HG03571 (cell line): ENCODE measurements at regions not wholly inside any gene's neighbourhood (a gene's known extent, or its start where the extent isn't known, plus 50 kb on each side); places are given as distances from the start of the nearest gene placed in this dataset.
"Not testable (repeated sequence)": the region's sequence is repeated elsewhere in the genome, so short reads cannot be mapped to it uniquely, and the experiment has no call there.

ENCODE experiments used
- ATAC-seq: cut with Tn5 transposase; IDR thresholded peaks from one replicate; pipeline ENCODE4 v1.9.1; 2021; ENCODE audit not compliant: unreplicated experiment

DNA sequence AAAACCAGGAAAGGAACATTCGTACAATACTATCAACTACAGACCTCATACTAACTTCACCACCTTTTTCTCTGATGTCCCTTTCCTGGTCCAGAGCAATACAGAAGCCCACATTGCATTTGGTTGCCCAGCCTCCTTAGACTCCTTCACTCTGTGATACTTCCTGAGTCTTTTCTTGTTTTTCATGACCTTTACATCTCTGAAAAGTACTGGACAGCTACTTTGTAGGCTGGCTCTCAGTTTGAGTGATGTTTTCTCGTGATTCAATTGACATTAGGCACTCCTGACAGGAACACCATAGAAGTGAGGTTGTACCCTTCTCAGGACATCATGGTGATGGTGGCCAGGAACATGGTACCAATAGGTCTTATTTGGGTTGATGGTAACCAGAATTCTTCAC is 185.9 kb upstream of the SLC39A10 start:
- peak; percentile 40 for ATAC-seq

DNA sequence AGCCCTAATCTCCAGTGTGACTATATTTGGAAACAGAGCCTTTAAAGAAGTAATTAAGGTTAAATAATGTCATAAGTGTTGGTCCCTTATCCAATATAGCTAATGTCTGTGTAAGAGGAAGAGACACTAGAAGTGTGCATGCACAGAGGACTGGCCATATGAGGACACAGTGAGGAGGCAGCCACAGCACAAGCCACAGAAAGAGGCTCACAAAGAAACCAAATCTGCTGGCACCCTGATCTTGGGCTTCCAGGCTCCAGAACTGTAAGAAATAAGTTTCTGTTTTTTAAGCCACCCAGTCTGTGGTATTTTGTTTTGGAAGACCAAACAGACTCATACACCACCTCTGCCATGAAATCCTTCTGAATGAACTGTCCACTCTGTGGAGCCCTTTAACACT is 186.4 kb upstream of the SLC39A10 start:
- peak; percentile 20 for ATAC-seq

DNA sequence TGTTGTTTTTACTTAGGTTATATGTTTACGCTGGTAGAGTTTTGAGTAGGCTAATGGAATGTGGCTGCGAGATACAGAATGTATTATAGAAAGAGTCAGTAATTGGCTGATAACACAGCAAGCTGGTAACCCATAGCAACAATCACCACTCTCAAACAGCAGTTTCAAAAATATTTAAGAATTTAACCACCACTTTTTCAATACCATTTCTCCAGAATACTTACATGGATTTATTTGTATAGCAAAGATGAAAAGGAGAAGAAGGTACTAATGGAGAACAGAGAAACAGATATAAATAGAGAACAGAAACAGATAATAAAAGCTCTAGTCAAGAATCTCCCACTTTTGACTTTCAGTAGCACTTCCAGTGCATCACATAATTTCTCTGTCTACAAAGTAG is 188.3 kb upstream of the SLC39A10 start:
- ATAC-seq = peak; percentile 74

DNA sequence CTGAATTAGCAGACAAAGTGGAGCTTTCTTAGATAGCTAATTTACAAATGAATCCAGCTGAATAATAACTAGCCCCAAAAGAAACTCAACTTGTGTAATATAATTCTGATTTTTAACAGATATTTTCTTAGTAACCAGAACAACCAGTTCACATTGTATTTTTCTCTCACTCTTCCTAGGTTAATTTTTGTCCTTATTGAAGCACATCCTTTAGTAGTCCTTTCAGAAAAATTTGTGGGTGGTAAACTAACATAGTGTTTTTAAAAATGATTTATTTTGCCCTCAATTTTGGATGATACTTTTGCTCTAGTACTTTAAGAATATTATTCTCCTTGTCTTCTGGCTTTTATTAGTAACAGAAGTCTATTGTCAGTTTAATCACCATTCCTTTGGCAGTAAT is 190.6 kb upstream of the SLC39A10 start:
- no peak for ATAC-seq

DNA sequence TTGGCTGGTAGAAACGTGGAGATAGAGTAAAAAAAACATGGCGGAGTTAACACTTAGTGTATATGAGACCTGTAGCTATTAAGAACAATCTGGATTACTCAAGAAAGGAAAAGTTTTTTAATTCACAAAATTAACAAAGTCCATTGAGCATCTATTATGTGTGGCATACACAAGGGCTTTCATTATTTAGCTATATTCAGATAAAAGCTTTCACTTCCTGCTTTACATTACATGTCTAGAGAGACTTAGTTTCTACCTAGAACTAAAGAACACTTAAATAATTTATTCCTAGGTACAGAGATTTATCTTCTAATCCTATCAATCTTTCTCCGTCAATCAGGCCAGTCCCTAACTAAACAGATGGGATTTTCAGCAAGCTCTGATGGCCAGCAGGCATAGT is 196.0 kb upstream of the SLC39A10 start:
- ATAC-seq = no peak

DNA sequence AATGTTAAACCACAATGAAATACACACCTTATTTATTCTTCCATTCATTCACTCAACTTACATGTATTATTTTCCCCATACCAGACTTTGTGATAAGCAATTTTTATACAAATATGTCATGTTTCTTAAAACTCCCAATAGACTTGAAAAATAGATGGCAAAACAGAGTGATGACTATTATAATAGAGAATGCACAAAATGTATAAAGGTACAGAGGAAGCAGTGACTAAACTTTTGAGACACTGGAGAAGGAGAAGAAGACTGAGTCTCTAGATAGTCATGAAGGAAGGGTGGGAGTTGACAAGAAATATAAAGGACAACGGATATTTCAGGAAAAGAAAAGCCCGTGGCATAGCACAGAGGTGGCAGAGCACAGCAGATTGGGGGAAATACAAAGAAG is 198.1 kb upstream of the SLC39A10 start:
- no peak for ATAC-seq

DNA sequence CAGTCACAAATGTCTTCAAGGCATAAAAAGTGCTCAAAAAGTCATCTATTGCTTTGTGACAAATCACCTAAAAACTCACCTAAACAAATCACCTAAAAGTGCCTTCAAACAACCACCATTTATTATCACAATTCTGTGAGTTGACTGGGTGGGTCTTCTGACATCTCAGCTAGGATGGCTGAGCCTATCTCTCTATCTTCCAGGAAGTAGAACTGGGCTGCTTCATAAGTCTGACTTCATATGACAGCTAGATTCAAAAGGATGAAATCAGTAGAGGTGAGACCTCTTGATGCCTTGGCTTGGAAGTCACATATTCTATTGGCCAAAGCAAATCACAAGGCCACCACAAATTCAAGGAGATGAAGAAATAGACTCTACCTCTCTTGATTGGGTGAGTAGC is 199.2 kb upstream of the SLC39A10 start:
- no peak for ATAC-seq

DNA sequence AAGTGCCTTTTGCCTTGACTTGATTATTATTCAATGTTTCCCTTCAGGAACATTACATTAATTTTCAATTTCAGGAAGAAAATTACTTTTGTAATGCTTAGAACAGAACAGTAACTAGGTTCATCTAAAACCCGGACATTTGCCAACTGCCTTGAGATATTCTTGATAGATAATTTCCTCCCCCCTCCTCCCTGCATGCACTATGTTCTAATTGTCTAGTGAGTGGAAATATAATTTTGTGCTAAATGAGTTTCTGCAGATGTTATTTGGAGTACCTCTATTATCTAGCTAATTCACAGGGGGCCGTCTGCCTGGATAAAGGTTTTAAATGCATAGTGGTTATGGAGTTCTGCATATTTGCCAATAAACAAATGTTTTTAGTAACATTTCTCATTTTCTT is 200.3 kb upstream of the SLC39A10 start:
- ATAC-seq = no peak

DNA sequence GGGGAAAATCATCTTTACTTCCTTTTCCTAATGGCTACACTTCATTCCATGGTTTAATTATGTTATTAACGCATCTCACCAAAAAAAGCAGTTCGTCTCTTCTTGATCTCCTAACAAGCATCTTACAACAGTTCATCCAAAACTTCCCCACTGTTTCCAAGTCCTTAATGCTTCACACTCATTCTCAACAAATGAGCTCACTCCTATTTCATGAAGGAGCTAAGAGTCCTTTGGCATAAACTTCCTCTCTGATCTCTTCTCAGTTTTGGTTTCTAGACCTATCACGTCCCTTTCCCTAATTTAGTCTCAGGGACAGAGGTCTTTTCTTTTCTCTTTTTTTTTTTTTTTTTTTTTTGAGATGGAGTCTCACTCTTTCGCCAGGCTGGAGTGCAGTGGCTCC is 205.9 kb upstream of the SLC39A10 start:
- no peak for ATAC-seq

DNA sequence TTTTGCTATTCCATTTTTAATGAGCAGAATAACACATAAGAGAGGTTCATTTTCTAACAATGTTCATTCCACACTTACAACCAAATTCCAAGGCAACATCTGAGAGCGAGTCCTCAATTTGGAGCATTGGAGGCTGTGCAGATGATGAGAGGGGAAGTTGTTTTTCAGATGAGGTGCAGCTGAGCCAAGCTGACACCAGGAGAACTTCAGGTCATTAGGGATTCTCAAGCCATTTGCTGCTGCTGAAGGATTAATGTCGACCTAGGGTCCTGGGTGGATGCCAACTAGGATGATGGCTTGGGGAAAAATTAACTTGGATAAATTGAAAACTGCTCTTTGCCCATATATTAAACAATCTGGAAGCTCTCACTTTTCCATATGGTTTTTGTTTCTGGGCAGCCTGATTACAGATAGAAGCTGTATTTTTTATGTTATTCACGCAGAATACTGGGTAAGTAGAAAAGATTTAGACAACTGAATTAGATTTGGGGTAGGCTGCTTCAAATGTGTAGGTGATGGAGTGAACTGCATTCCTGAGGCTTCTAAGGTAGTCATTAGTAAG is 206.4 kb upstream of the SLC39A10 start:
- no peak for ATAC-seq

DNA sequence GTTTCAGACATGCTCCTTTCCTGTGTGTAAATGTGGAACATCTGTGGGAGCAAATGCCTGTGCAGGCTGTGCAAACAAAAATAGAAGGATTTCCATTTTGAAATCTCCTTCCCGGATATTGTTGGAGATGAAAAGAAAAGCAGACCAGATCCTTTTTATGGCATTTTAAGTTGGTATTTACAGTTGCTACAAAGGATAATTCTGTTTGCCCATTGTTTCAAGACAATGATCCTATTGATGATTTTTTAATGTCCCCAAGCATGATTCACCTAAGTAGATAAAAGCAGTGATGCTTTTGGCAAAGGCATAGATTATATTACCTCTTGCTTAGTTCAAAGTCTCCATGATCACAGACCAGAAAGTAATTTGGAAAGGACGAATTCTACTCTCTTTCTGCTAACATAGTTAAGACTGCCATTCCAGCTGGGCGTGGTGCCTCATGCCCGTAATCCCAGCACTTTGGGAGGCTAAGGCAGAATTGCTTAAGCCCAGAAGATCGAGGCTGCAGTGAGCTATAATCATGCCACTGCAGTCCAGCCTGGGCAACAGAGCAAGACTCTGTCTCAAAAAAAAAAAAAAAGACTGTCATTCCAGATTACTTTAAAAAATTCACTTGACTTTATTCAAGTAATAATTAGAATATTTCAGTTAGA is 209.6 kb upstream of the SLC39A10 start:
- no peak for ATAC-seq

DNA sequence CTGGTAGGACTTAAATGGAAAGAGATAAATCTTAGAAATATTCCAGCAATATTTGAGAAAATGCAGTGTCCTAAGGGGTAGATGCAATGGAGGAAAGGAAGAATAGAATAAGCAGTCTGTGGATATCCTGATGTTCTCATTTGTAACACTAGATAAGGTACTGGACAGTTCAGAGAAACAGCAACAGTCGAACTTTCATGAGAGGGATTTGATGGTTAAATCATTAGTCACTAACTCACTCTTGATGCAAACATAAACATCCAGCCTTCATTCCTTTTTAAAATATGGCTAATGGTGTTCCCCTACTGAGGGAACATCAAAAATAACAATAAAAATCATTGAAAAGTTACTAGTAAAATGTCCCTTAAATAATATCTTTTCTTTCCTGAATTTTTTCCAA is 211.4 kb upstream of the SLC39A10 start:
- no peak for ATAC-seq

DNA sequence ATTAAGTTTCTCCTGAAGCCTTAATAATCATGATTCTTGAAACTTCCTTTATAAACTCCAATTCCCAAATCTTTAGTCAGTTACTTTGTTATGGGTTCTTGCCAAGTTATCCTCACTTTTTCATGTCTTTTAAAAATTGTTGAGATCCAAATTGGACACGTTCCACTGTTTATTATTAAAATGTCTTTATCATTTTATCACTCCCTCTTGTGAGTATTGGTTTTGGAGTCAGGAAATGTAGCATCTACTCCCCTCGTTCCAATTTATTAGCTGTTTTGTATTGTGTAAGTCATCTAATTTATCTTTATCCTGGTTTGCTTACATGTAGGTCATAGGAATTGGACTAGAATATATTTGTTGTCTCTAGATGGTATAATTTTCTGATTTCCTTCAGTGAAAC is 213.1 kb upstream of the SLC39A10 start:
- ATAC-seq = no peak

DNA sequence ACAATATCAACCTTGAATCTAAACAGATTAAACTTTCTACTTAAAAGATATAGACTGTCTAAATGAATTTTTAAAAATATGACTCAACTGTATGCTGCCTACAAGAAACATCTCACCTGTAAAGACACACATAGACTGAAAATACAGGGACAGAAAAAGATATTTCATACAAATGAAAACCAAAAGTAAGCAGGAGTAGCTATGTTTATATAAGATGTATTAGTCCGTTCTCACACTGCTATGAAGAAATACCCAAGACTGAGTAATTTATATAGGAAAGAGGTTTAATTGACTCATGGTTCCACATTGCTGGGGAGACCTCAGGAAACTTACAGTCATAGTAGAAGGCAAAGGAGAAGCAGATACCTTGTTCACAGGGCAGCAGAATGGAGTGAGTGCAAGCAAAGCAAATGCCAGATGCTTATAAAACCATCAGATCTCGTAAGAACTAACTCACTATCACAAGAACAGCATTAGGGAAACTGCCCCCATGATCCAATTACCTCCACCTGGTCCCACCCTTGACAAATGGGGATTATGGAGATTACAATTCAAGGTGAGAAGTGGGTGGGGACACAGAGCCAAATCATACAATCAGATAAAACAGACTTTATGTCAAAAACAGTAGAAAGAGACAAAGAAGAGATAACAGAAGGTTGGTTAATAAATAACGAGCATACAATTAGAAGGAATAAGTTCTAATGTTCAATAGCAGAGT is 214.4 kb upstream of the SLC39A10 start:
- no peak for ATAC-seq

DNA sequence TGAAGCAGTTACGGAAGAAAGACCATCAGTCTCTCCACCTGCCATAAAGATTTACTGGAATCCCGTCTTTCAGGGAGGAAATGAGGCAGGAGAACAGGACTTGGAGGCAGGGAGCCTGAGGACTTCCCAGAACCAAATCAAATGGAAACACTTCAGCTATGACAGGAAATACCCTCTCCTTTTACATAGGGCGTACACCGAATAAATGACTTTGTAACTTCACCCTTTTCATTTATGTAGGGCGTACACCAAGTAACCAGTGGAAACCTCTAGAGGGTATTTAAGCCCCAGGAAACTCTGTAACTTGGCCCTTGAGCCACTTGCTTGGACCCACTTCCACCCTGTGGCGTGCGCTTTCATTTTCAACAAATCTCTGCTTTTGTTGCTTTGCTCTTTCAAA is 218.3 kb upstream of the SLC39A10 start:
- no peak for ATAC-seq

DNA sequence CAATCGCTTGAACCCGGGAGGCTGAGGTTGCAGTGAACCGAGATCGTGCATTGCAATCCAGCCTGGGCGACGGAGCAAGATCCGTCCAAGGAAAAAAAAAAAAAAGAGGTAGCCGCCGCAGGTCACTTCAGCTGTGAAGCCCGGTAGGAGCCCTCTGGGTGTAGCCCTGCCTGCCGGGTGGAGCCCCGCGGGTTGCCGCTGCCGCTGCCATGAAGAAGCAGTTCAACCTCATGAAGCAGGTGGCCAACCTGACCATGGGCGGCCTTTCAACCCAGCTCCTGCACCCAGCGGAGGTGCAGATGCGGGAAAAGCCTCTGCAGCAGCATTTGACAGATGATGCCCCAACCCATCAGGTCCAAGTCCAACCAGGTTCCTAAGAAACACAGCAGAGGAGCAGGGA is 219.5 kb upstream of the SLC39A10 start:
- no peak for ATAC-seq

DNA sequence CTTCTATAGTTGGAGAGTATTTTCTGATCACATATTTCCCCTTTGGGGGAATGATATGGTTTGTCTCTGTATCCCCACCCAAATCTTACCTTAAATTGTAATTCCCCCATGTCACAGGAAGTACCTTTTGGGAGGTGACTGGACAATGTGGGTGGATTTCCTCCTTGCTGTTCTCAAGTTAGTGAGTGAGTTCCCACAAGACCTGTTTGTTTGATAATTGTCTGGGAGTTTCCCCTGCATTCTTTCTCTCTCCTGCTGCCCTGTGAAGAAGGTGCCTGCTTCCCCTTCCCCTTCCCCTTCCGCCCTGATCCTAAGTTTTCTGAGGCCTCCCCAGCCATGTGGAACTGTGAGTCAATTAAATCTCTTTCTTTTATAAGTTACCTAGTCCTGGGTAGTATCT is 222.7 kb upstream of the SLC39A10 start:
- no peak for ATAC-seq

DNA sequence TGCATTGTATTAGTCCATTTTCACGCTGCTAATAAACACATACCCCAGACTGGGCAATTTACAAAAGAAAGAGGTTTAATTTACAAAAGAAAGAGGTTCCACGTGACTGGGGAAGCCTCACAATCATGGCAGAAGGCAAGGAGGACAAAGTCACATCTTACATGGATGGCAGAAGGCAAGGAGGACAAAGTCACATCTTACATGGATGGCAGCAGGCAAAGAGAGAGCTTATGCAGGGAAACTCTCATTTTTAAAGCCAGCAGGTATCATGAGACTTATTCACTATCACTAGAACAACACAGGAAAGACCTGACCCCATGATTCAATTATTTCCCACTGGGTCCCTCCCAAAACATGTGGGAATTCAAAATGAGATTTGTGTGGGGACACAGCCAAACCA is 223.3 kb upstream of the SLC39A10 start:
- not testable (repeated sequence) for ATAC-seq

DNA sequence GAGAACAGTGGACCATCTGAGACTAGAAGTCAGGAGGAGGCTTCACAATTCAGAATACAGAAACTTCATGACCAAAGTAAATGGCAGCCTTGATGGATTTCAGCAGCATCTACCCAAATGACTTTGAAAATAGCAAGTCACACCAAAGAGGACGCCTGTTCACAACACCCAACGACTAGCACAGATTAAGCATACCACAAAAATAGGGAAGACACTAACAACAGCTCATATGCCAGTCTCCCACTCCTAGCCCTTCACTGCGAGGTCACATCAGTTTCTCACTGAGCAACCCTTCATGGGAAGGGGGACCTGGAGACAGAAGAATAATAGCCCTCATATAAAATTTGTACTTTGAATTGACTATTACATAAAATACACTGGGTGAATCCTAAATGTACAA is 228.4 kb upstream of the SLC39A10 start:
- no peak for ATAC-seq

DNA sequence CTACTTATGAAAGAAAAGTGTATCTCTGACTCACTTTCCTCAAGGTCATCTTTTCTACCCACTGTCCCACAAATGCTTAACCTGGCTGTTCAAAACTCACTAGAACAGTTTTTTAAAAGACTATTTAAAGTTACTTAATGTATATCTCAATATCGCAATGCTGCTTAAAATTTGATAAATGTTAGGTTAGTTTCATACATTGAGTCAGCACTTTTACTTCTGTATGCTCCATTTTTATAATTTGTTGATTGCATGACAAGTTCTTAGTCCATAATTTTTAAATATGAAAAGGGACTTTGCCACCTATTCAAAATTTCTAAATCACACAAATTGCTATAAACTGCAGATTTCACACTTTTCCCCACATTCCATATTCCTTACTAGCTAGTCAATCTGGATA is 231.7 kb upstream of the SLC39A10 start:
- no peak for ATAC-seq

DNA sequence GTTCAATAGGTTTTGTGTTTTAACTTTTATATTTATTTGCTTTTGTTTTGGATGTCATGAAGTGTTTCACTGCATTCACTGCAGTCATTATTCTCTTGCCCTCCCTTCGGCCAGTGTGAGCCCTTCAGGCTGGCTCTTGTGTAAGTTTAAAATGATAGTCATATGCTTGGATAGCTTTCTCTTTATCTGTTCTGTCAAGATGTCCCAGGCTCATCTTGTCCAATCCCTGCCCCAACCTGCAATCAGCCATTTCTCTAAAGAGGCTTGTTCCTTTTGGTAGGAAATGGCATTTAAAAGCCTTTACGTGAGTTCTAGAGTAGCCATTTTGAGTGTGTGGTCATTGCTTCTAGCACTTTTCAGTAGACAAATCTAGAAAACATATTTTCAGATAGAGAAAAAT is 238.0 kb upstream of the SLC39A10 start:
- ATAC-seq = no peak

DNA sequence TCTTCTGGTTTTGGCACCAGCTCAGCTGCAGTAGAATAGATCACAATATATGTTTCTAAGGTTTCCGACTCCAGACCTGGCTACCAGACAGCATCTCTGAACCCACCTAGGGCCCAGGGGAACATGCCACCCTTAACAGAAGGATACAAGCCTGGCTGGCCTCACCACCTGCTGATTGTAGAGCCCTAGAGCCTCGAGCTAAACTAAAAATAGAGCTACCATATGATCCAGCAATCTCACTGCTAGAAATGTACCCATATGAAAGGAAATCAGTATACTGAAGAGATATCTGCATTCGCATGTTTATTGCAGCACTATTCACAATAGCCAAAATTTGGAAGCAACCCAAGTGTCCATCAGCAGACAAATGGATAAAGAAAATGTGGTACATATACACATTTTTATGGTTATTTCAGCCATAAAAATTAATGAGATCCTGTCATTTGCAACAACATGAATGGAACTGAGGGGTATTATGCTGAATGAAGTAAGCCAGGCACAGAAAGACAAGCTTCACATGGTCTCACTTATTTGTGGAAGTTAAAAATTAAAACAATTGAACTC is 242.4 kb upstream of the SLC39A10 start:
- no peak for ATAC-seq
